CD4-positive, alpha-beta memory T cell (primary cell): ENCODE measurements at regions not wholly inside any gene's neighbourhood (a gene's known extent, or its start where the extent isn't known, plus 50 kb on each side); places are given as distances from the start of the nearest gene placed in this dataset.

ENCODE experiments used
- CTCF ChIA-PET: fragments of 350-600 bp; sonication (Branson Sonifier 250); formaldehyde crosslinking; loops from one replicate; lab custom pipeline; 2021; ENCODE audit warnings: inconsistent platforms; ENCODE audit not compliant: partially characterized antibody; lab: Charles Lee
- POLR2A ChIA-PET: fragments of 350-600 bp; sonication (Branson Sonifier 250); formaldehyde crosslinking; loops from one replicate; lab custom pipeline; 2021; ENCODE audit not compliant: partially characterized antibody; lab: Charles Lee
- DNase-seq, 5 donors: peaks; one replicate each; pipeline versions ENCODE4 v3.0.0 to v3.0.0-alpha.2; 2020 to 2022; ENCODE audit warnings: mixed read lengths in 1 of 5
- H3K27ac ChIP-seq: one replicate; pipeline ENCODE4 v1.7.0; 2013; ENCODE audit warnings: low read depth, low read length
- H3K27me3 ChIP-seq: 2 replicates; pipeline ENCODE4 v1.7.0; 2013; ENCODE audit warnings: mild to moderate bottlenecking, low read length, moderate library complexity; ENCODE audit not compliant: insufficient read depth
- H3K36me3 ChIP-seq: 2 replicates; pipeline ENCODE4 v1.7.0; 2013; ENCODE audit warnings: mild to moderate bottlenecking, low read length, moderate library complexity; ENCODE audit not compliant: insufficient read depth
- H3K4me1 ChIP-seq: 2 replicates; pipeline ENCODE4 v1.7.0; 2013; ENCODE audit warnings: mild to moderate bottlenecking, low read length, moderate library complexity; ENCODE audit not compliant: insufficient read depth
- H3K4me3 ChIP-seq, 2 donors: one replicate each; pipeline ENCODE4 v1.7.0; 2013; ENCODE audit warnings: low read length in 2 of 2, mild to moderate bottlenecking in 1 of 2
- H3K9me3 ChIP-seq, 2 donors: one replicate each; pipeline ENCODE4 v1.7.0; 2013; ENCODE audit warnings: low read length in 2 of 2, control low read depth in 1 of 2; ENCODE audit not compliant: control insufficient read depth in 1 of 2
- H3K27ac Mint-ChIP-seq, 7 donors: one replicate each; pipeline ENCODE4 v1.8.0; 2020 to 2021; ENCODE audit warnings: mixed read lengths in 7 of 7, mild to moderate bottlenecking in 6 of 7, inconsistent platforms in 3 of 7, moderate library complexity in 3 of 7
- H3K27me3 Mint-ChIP-seq, 2 donors: one replicate each; pipeline ENCODE4 v1.8.0; 2020 to 2021; ENCODE audit warnings: mixed read lengths in 2 of 2
- H3K36me3 Mint-ChIP-seq, 2 donors: one replicate each; pipeline ENCODE4 v1.8.0; 2020 to 2021; ENCODE audit warnings: mixed read lengths in 2 of 2, inconsistent platforms in 1 of 2, mild to moderate bottlenecking in 1 of 2
- H3K4me1 Mint-ChIP-seq, 4 donors: one replicate each; pipeline ENCODE4 v1.8.0; 2020 to 2021; ENCODE audit warnings: mixed read lengths in 4 of 4, mild to moderate bottlenecking in 1 of 4
- H3K4me3 Mint-ChIP-seq, 8 donors: one replicate each; pipeline ENCODE4 v1.8.0; 2020 to 2021; ENCODE audit warnings: mixed read lengths in 8 of 8, mild to moderate bottlenecking in 7 of 8, moderate library complexity in 6 of 8, inconsistent platforms in 3 of 8
- H3K9me3 Mint-ChIP-seq, 8 donors: one replicate each; pipeline ENCODE4 v1.8.0; 2020 to 2021; ENCODE audit warnings: mixed read lengths in 8 of 8, mild to moderate bottlenecking in 5 of 8, inconsistent platforms in 3 of 8, moderate library complexity in 1 of 8
- intact Hi-C: fragments of 100-400 bp; cut with micrococcal nuclease; formaldehyde crosslinking; loops from one replicate; pipeline ENCODE4 v1.15.1; 2023

- Histone ChIP-seq H3K9me3 (no peaks in the 10 kb centered on the region), H3K4me1 (no peaks in the 10 kb centered on the region), H3K4me3 (no peak overlapping the region), H3K27ac (no peak overlapping the region), H3K27me3 (no peaks in the 10 kb centered on the region), H3K36me3 (no peaks in the 10 kb centered on the region)
- Mint-ChIP-seq H3K4me1 (no peaks in the 10 kb centered on the region), H3K27me3 (peaks cover 2% of the 10 kb centered on the region in 2 donors), H3K4me3 (no peak overlapping the region), H3K9me3 (peaks cover 2 to 23% (median 11%) of the 10 kb centered on the region in 8 donors), H3K36me3 (peaks cover 0 to 10% of the 10 kb centered on the region in 2 donors), H3K27ac (no peak overlapping the region)
- intact Hi-C loops = no loop called here
- DNase-seq = no peak
- ChIA-PET CTCF (no interaction called here), POLR2A (no interaction called here)
Measured at GRCh38 chr11:45035413-45035812, 84.7 kb upstream of the TP53I11 start.

- H3K9me3 Mint-ChIP-seq = peaks cover 2 to 23% (median 11%) of the 10 kb centered on the region in 8 donors
- no peak for DNase-seq
- CTCF ChIA-PET = interaction anchor here (1.2 kb wide), 1 partner anchor 9 kb away, joined by 3 read pairs; no protein-coding TSS in a partner anchor
- H3K27me3 Mint-ChIP-seq = peaks cover 2 to 4% of the 10 kb centered on the region in 2 donors
- Histone ChIP-seq H3K27ac (no peak overlapping the region), H3K36me3 (no peaks in the 10 kb centered on the region), H3K4me1 (no peaks in the 10 kb centered on the region), H3K27me3 (no peaks in the 10 kb centered on the region), H3K9me3 (no peaks in the 10 kb centered on the region), H3K4me3 (no peak overlapping the region)
- H3K4me3 Mint-ChIP-seq = no peak overlapping the region
- peaks cover 0 to 10% of the 10 kb centered on the region in 2 donors for H3K36me3 Mint-ChIP-seq
- H3K4me1 Mint-ChIP-seq = no peaks in the 10 kb centered on the region
- intact Hi-C loops = no loop called here
- POLR2A ChIA-PET = no interaction called here
- H3K27ac Mint-ChIP-seq = no peak overlapping the region
Measured at GRCh38 chr11:45036010-45036409, 85.3 kb upstream of the TP53I11 start.

GRCh38 chr11:45036733-45037132, 86.0 kb upstream of the TP53I11 start:
- H3K36me3 ChIP-seq = no peaks in the 10 kb centered on the region
- no peak overlapping the region for H3K4me3 ChIP-seq
- H3K4me3 Mint-ChIP-seq = no peak overlapping the region
- ChIA-PET CTCF (interaction anchor here (1.0 to 1.2 kb wide), 2 partner anchors 10 kb away, joined by 3 read pairs; no protein-coding TSS in a partner anchor), POLR2A (interaction anchor here (1.2 kb wide), 1 partner anchor 10 kb away, joined by 3 read pairs; no protein-coding TSS in a partner anchor)
- H3K36me3 Mint-ChIP-seq = peaks cover 0 to 10% of the 10 kb centered on the region in 2 donors
- no peaks in the 10 kb centered on the region for H3K4me1 Mint-ChIP-seq
- H3K4me1 ChIP-seq = no peaks in the 10 kb centered on the region
- DNase-seq = no peak
- H3K9me3 Mint-ChIP-seq = peaks cover 2 to 23% (median 11%) of the 10 kb centered on the region in 8 donors
- no peak overlapping the region for H3K27ac ChIP-seq
- intact Hi-C loops = no loop called here
- peaks cover 2 to 4% of the 10 kb centered on the region in 2 donors for H3K27me3 Mint-ChIP-seq
- no peaks in the 10 kb centered on the region for H3K9me3 ChIP-seq
- no peaks in the 10 kb centered on the region for H3K27me3 ChIP-seq
- H3K27ac Mint-ChIP-seq = no peak overlapping the region

- no peak overlapping the region for H3K27ac ChIP-seq
- no peaks in the 10 kb centered on the region for H3K36me3 ChIP-seq
- intact Hi-C loops = no loop called here
- POLR2A ChIA-PET = interaction anchor here (1.2 kb wide), 1 partner anchor 10 kb away, joined by 3 read pairs; no protein-coding TSS in a partner anchor
- Mint-ChIP-seq H3K36me3 (peaks cover 0 to 10% of the 10 kb centered on the region in 2 donors), H3K27me3 (peaks cover 2 to 4% of the 10 kb centered on the region in 2 donors), H3K27ac (no peak overlapping the region), H3K4me1 (no peaks in the 10 kb centered on the region), H3K9me3 (peaks cover 2 to 23% (median 11%) of the 10 kb centered on the region in 8 donors), H3K4me3 (no peak overlapping the region)
- CTCF ChIA-PET = interaction anchor here (1.0 kb wide), 1 partner anchor 9 kb away, joined by 3 read pairs; no protein-coding TSS in a partner anchor
- DNase-seq = no peak
- H3K4me3 ChIP-seq = no peak overlapping the region
- no peaks in the 10 kb centered on the region for H3K9me3 ChIP-seq
- no peaks in the 10 kb centered on the region for H3K27me3 ChIP-seq
- no peaks in the 10 kb centered on the region for H3K4me1 ChIP-seq
Measured at GRCh38 chr11:45037434-45038005, 86.8 kb upstream of the TP53I11 start.

- no peaks in the 10 kb centered on the region for H3K27me3 ChIP-seq
- H3K36me3 ChIP-seq = no peaks in the 10 kb centered on the region
- no peaks in the 10 kb centered on the region for H3K9me3 ChIP-seq
- Mint-ChIP-seq H3K9me3 (peaks cover 2 to 23% (median 10%) of the 10 kb centered on the region in 8 donors), H3K27me3 (peaks cover 0 to 4% of the 10 kb centered on the region in 2 donors), H3K36me3 (peaks cover 0 to 10% of the 10 kb centered on the region in 2 donors), H3K4me3 (no peak overlapping the region), H3K4me1 (no peaks in the 10 kb centered on the region), H3K27ac (no peak overlapping the region)
- H3K4me3 ChIP-seq = no peak overlapping the region
- DNase-seq = no peak
- ChIA-PET CTCF (interaction anchor here (0.5 to 1.6 kb wide), 3 partner anchors 11 to 75 kb away, joined by 3 to 4 read pairs (median 3); no protein-coding TSS in a partner anchor), POLR2A (no interaction called here)
- no peak overlapping the region for H3K27ac ChIP-seq
- intact Hi-C loops = no loop called here
- H3K4me1 ChIP-seq = no peaks in the 10 kb centered on the region
Measured at GRCh38 chr11:45038923-45039322, 88.2 kb upstream of the TP53I11 start.

- POLR2A ChIA-PET = no interaction called here
- Mint-ChIP-seq H3K9me3 (peaks cover 2 to 23% (median 10%) of the 10 kb centered on the region in 8 donors), H3K4me1 (peaks cover 0 to 4% (median 0%) of the 10 kb centered on the region in 4 donors), H3K27ac (peak overlapping the region in 1 of 7 donors; percentile 28), H3K36me3 (peaks cover 0 to 10% of the 10 kb centered on the region in 2 donors), H3K27me3 (peaks cover 0 to 5% of the 10 kb centered on the region in 2 donors), H3K4me3 (no peak overlapping the region)
- H3K4me1 ChIP-seq = no peaks in the 10 kb centered on the region
- H3K4me3 ChIP-seq = no peak overlapping the region
- H3K36me3 ChIP-seq = no peaks in the 10 kb centered on the region
- intact Hi-C loops = no loop called here
- no peak for DNase-seq
- CTCF ChIA-PET = interaction anchor here (1.6 kb wide), 1 partner anchor 105 kb away, joined by 5 read pairs; no protein-coding TSS in a partner anchor
- no peak overlapping the region for H3K27ac ChIP-seq
- no peaks in the 10 kb centered on the region for H3K27me3 ChIP-seq
- no peaks in the 10 kb centered on the region for H3K9me3 ChIP-seq
Measured at GRCh38 chr11:45041596-45041995, 90.9 kb upstream of the TP53I11 start.

GRCh38 chr11:45042560-45042959, 91.9 kb upstream of the TP53I11 start:
- peaks cover 0 to 4% (median 0%) of the 10 kb centered on the region in 4 donors for H3K4me1 Mint-ChIP-seq
- peaks cover 2 to 23% (median 10%) of the 10 kb centered on the region in 8 donors for H3K9me3 Mint-ChIP-seq
- H3K27ac Mint-ChIP-seq = no peak overlapping the region
- no peak overlapping the region for H3K27ac ChIP-seq
- H3K9me3 ChIP-seq = no peaks in the 10 kb centered on the region
- ChIA-PET POLR2A (no interaction called here), CTCF (no interaction called here)
- H3K27me3 Mint-ChIP-seq = peaks cover 0 to 5% of the 10 kb centered on the region in 2 donors
- H3K4me3 Mint-ChIP-seq = no peak overlapping the region
- intact Hi-C loops = no loop called here
- no peaks in the 10 kb centered on the region for H3K36me3 ChIP-seq
- H3K36me3 Mint-ChIP-seq = peaks cover 0 to 10% of the 10 kb centered on the region in 2 donors
- H3K27me3 ChIP-seq = no peaks in the 10 kb centered on the region
- DNase-seq = no peak
- H3K4me3 ChIP-seq = no peak overlapping the region
- H3K4me1 ChIP-seq = no peaks in the 10 kb centered on the region
